OCI-LY3 (cell line): ENCODE measurements at regions not wholly inside any gene's neighbourhood (a gene's known extent, or its start where the extent isn't known, plus 50 kb on each side); places are given as distances from the start of the nearest gene placed in this dataset.

Source experiments
- CTCF ChIP-seq: fragments of 200-600, 300-600 bp; sonication (generic); IDR thresholded peaks from 2 replicates; pipeline ENCODE4 v1.5.1; 2014; ENCODE audit warnings: antibody characterized with exemption, low read length, low read depth
- EZH2phosphoT487 ChIP-seq: fragments of 200-600 bp; shearing (Covaris generic); IDR thresholded peaks from 2 replicates; pipeline ENCODE4 v1.6.1; 2018; ENCODE audit warnings: antibody characterized with exemption, mixed run types, low read depth

GRCh38 chr16:72615856-72616255, 432.1 kb downstream of the ZFHX3 start:
- TF ChIP-seq EZH2phosphoT487: no peak
- no peak for TF ChIP-seq CTCF
